ENCODE measurements at regions not wholly inside any gene's neighbourhood (a gene's known extent, or its start where the extent isn't known, plus 50 kb on each side); places are given as distances from the start of the nearest gene placed in this dataset.
A peak's percentile ranks its signal among the peaks of the same experiment; 100 is the strongest.

- DNase-seq = no peak
Observed at GRCh38 chr6:8670792-8671191, 235.4 kb upstream of the SLC35B3 start.

- no peak for DNase-seq
Observed at GRCh38 chr6:8664700-8665099, 229.4 kb upstream of the SLC35B3 start.

- no peak for DNase-seq
Observed at GRCh38 chr6:8664070-8664469, 228.7 kb upstream of the SLC35B3 start.

GRCh38 chr6:8659404-8660189 is 224.3 kb upstream of the SLC35B3 start:
- no peak for DNase-seq

GRCh38 chr6:8658416-8658815 is 223.1 kb upstream of the SLC35B3 start:
- no peak for DNase-seq

- no peak for DNase-seq
Observed at GRCh38 chr6:8657522-8657921, 222.2 kb upstream of the SLC35B3 start.

GRCh38 chr6:8655670-8656454 is 220.5 kb upstream of the SLC35B3 start:
- no peak for DNase-seq

GRCh38 chr6:8652710-8653109 is 217.4 kb upstream of the SLC35B3 start:
- DNase-seq = no peak

GRCh38 chr6:8651998-8652397 is 216.7 kb upstream of the SLC35B3 start:
- DNase-seq = no peak

- no peak for DNase-seq
Observed at GRCh38 chr6:8645212-8645611, 209.9 kb upstream of the SLC35B3 start.

GRCh38 chr6:8644306-8644705 is 209.0 kb upstream of the SLC35B3 start:
- DNase-seq = no peak

GRCh38 chr6:8642854-8643253 is 207.5 kb upstream of the SLC35B3 start:
- no peak for DNase-seq

GRCh38 chr6:8642131-8642530 is 206.8 kb upstream of the SLC35B3 start:
- no peak for DNase-seq

- no peak for DNase-seq
Observed at GRCh38 chr6:8639928-8640649, 204.7 kb upstream of the SLC35B3 start.

- no peak for DNase-seq
Observed at GRCh38 chr6:8637896-8638597, 202.7 kb upstream of the SLC35B3 start.

- DNase-seq = no peak
Observed at GRCh38 chr6:8633762-8634161, 198.4 kb upstream of the SLC35B3 start.

- DNase-seq = no peak
Observed at GRCh38 chr6:8628736-8629135, 193.4 kb upstream of the SLC35B3 start.

- no peak for DNase-seq
Observed at GRCh38 chr6:8628063-8628462, 192.7 kb upstream of the SLC35B3 start.

- peak; percentile 2 for DNase-seq
Observed at GRCh38 chr6:8627085-8627861, 191.9 kb upstream of the SLC35B3 start.

- DNase-seq = no peak
Observed at GRCh38 chr6:8624665-8625064, 189.3 kb upstream of the SLC35B3 start.

GRCh38 chr6:8623441-8623840 is 188.1 kb upstream of the SLC35B3 start:
- no peak for DNase-seq

- DNase-seq = no peak
Observed at GRCh38 chr6:8619853-8620252, 184.5 kb upstream of the SLC35B3 start.
